Psoas muscle (tissue), 7 donors: ENCODE measurements at regions not wholly inside any gene's neighbourhood (a gene's known extent, or its start where the extent isn't known, plus 50 kb on each side); places are given as distances from the start of the nearest gene placed in this dataset.

Experiments
- ATAC-seq, 4 donors: fragments of 200-7000 bp; cut with Tn5 transposase; one replicate each; pipeline ENCODE4 v1.9.1; 2020; ENCODE audit warnings: moderate library complexity in 3 of 4, mild to moderate bottlenecking in 2 of 4
- DNase-seq, 2 donors: peaks; one replicate each; pipeline ENCODE4 v3.0.0-alpha.2; 2020
- H3K27ac ChIP-seq: fragments of 200-600 bp; one replicate; pipeline ENCODE4 v1.8.0; 2022
- H3K27me3 ChIP-seq, 3 donors: fragments of 200-600 bp in 1 of 3; one replicate each; pipeline versions ENCODE4 v1.6.1 to v1.8.0; 2013 to 2022; ENCODE audit warnings: low read length in 2 of 3, mild to moderate bottlenecking in 2 of 3, moderate library complexity in 1 of 3; ENCODE audit not compliant: insufficient read depth in 3 of 3
- H3K36me3 ChIP-seq, 2 donors: fragments of 200-600 bp in 1 of 2; one replicate each; pipeline versions ENCODE4 v1.6.1 to v1.8.0; 2013 to 2022; ENCODE audit warnings: low read depth in 1 of 2, mild to moderate bottlenecking in 1 of 2, moderate library complexity in 1 of 2; ENCODE audit not compliant: insufficient read depth in 1 of 2
- H3K4me1 ChIP-seq: fragments of 200-600 bp; one replicate; pipeline ENCODE4 v1.8.0; 2022
- H3K4me3 ChIP-seq: fragments of 200-600 bp; one replicate; pipeline ENCODE4 v1.8.0; 2022; ENCODE audit warnings: mild to moderate bottlenecking
- H3K9me3 ChIP-seq: fragments of 200-600 bp; one replicate; pipeline ENCODE4 v1.8.0; 2022
- CTCF ChIP-seq: fragments of 200-600 bp; IDR thresholded peaks from one replicate; pipeline ENCODE4 v1.8.0; 2022; ENCODE audit warnings: antibody characterized with exemption
- WGBS, 3 donors: extraction: QIAGEN DNeasy Blood & Tissue Kit; methylation state at CpG; one replicate each; pipeline versions ENCODE4 v1.1.6 to v1.1.7; 2013; 5-methylcytosine and 5-hydroxymethylcytosine counted together
- intact Hi-C, 2 donors: fragments of 100-400 bp; cut with DNase I; formaldehyde crosslinking; loops; one replicate each; pipeline versions ENCODE4 v1.11.0 to v1.14.2; 2022
- donor health status: healthy with polysubstance abuse.
- donor health status: DM: no; HTN: no; CAD: no; lungs with moderate emphysema.
- donor health status: Bipolar disorder and iron deficiency.
- donor health status: healthy.
- donor health status: DM: yes; HTN: yes; CAD: no.
- donor health status: DM: no; HTN: no; CAD: no.
- donor health status: DM: yes; HTN: yes; CAD: no.

GRCh38 chr5:125595095-125595494 lies 828.1 kb upstream of the GRAMD2B start:
- intact Hi-C loops: no loop called here
- Histone ChIP-seq H3K27ac (no peak overlapping the region), H3K4me1 (no peaks in the 10 kb centered on the region), H3K36me3 (no peaks in the 10 kb centered on the region), H3K27me3 (no peaks in the 10 kb centered on the region), H3K9me3 (no peaks in the 10 kb centered on the region), H3K4me3 (no peak overlapping the region)
- DNase-seq (peak in 1 of 2 donors; percentile 34), ATAC-seq (peak in 2 of 4 donors; percentile 44 to 50)
- WGBS, 3 donors: 28 to 44% (median 32%) methylated on average over 6 of the region's 6 CpGs
- TF ChIP-seq CTCF: no peak

- Histone ChIP-seq H3K4me3 (no peak overlapping the region), H3K27me3 (no peaks in the 10 kb centered on the region), H3K36me3 (no peaks in the 10 kb centered on the region), H3K4me1 (no peaks in the 10 kb centered on the region), H3K9me3 (no peaks in the 10 kb centered on the region), H3K27ac (no peak overlapping the region)
- TF ChIP-seq CTCF: no peak
- intact Hi-C loops: no loop called here
- ATAC-seq (no peak), DNase-seq (no peak)
- 86 to 94% (median 89%) methylated on average over 3 of the region's 3 CpGs for WGBS, 3 donors
Measured at GRCh38 chr5:125595845-125596244, 827.4 kb upstream of the GRAMD2B start.

GRCh38 chr5:125597338-125597737 lies 825.9 kb upstream of the GRAMD2B start:
- no peaks in the 10 kb centered on the region for H3K9me3 ChIP-seq
- no peaks in the 10 kb centered on the region for H3K27me3 ChIP-seq
- H3K4me1 ChIP-seq: no peaks in the 10 kb centered on the region
- no peak overlapping the region for H3K27ac ChIP-seq
- intact Hi-C loops: no loop called here
- 57 to 62% (median 58%) methylated on average over 2 of the region's 2 CpGs for WGBS, 3 donors
- no peak overlapping the region for H3K4me3 ChIP-seq
- no peak for ATAC-seq
- TF ChIP-seq CTCF: no peak
- no peak for DNase-seq
- H3K36me3 ChIP-seq: no peaks in the 10 kb centered on the region

GRCh38 chr5:125600559-125600958 lies 822.6 kb upstream of the GRAMD2B start:
- ATAC-seq: no peak
- Histone ChIP-seq H3K9me3 (no peaks in the 10 kb centered on the region), H3K27ac (no peak overlapping the region), H3K4me1 (no peaks in the 10 kb centered on the region), H3K36me3 (no peaks in the 10 kb centered on the region), H3K27me3 (no peaks in the 10 kb centered on the region), H3K4me3 (no peak overlapping the region)
- intact Hi-C loops: no loop called here
- no peak for TF ChIP-seq CTCF
- WGBS, 3 donors: 93 to 100% (median 98%) methylated on average over 1 of the region's 1 CpG
- no peak for DNase-seq

GRCh38 chr5:125602184-125602583 lies 821.0 kb upstream of the GRAMD2B start:
- Histone ChIP-seq H3K36me3 (no peaks in the 10 kb centered on the region), H3K4me1 (no peaks in the 10 kb centered on the region), H3K9me3 (no peaks in the 10 kb centered on the region), H3K27me3 (no peaks in the 10 kb centered on the region), H3K27ac (no peak overlapping the region), H3K4me3 (no peak overlapping the region)
- 93 to 95% (median 94%) methylated on average over 4 of the region's 4 CpGs for WGBS, 3 donors
- TF ChIP-seq CTCF: no peak
- intact Hi-C loops: no loop called here
- DNase-seq (no peak), ATAC-seq (no peak)
